HG03066 (cell line): ENCODE measurements at regions not wholly inside any gene's neighbourhood (a gene's known extent, or its start where the extent isn't known, plus 50 kb on each side); places are given as distances from the start of the nearest gene placed in this dataset.
A peak's percentile ranks its signal among the peaks of the same experiment; 100 is the strongest.
"Not testable (repeated sequence)": the region's sequence is repeated elsewhere in the genome, so short reads cannot be mapped to it uniquely, and the experiment has no call there.

ENCODE experiments used
- ATAC-seq: cut with Tn5 transposase; IDR thresholded peaks from one replicate; pipeline ENCODE4 v1.9.1; 2021; ENCODE audit warnings: low read depth; ENCODE audit not compliant: unreplicated experiment

DNA sequence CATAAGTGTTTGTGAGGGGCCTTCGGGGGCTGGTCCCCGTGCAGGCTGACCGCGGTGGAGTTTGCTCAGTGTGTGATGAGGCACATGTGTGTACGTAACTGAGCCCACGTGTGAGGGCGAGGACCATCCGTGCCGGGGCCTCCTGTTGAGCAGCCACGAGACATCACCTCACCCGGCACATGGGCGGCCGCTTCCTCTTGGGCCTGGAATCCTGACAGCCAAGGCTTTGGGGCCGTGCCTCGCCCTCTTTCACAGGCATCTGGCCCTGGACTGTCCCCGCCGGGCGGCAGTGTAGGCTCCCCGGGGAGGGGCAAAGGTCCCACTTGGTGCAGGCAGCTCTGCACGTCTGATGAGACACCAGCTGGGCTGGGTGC is 202.3 kb downstream of the DLL1 start:
- ATAC-seq, result peak; percentile 5

GRCh38 chr6:170087941-170088581 is 202.8 kb downstream of the DLL1 start:
- peak; percentile 53 for ATAC-seq

- ATAC-seq, result not testable (repeated sequence)
Measured at GRCh38 chr6:170087421-170087780, 203.5 kb downstream of the DLL1 start.

GRCh38 chr6:170086639-170087420 is 204.0 kb downstream of the DLL1 start:
- ATAC-seq, result no peak

DNA sequence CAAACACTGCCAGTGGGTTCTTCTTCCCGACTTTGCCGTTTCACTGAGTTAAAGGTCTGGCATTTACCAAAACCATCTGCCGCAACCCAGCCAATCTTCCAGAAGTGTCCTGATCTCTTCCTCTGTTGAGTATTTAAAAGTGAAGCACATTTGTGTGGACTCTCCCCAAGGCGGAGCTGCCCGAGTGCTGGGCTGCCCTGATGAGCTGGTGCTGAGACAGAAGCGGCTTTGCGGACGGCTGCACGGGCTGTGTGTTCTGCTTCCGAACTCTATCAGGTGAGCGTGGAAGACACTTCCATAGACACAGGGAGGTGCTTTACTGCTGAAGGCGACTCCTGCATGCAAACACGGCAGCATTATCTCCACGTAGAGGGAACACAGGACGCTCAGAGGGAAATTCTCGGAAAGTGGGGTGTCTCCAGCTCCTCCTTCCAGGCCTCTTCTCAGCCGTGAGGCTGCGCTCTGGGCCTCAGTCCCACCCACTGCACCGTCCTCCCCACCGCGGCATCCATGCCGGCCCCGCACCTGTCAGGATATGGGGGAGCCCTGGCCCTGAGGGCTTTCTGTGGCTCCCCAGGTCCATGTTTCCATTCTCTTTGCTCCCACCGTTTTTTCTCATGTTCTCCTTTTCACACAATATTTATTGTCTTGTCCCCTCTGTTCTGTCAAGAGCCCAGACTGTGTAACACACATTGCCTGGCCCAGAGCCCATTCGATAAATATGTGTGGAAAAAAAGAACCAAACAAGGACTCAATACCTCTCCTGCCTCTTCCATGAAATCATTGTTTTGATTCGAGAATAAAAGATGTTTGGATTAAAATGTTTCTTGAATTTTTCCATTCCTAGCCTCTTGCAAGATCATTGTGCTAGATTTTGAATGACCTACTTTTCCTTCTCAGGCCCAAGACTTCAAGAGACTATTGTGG is 205.1 kb downstream of the DLL1 start:
- ATAC-seq, result no peak

DNA sequence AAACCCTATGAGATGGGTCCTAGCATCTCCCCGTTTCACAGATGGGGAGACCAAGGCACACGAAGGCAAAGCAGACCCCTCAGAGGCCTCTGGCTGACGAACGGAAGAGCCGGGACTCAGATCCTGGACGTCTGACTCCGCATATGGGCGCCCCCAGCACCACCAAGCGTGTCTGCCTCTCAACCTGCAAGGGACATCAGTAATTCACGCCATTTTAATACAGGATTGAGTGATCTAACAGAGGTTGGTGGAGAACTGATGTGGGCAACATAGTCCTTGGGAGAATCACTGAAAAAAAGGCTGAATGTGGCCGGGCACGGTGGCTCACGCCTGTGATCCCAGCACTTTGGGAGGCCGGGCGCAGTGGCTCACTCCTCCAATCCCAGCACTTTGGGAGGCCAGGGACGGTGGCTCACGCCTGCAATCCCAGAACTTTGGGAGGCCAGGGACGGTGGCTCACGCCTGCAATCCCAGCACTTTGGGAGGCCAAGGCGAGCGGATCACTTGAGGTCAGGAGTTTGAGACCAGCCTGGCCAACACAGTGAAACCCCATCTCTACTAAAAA is 206.6 kb downstream of the DLL1 start:
- no peak for ATAC-seq

- ATAC-seq, result no peak
Measured at GRCh38 chr6:170083236-170084051, 207.4 kb downstream of the DLL1 start.

DNA sequence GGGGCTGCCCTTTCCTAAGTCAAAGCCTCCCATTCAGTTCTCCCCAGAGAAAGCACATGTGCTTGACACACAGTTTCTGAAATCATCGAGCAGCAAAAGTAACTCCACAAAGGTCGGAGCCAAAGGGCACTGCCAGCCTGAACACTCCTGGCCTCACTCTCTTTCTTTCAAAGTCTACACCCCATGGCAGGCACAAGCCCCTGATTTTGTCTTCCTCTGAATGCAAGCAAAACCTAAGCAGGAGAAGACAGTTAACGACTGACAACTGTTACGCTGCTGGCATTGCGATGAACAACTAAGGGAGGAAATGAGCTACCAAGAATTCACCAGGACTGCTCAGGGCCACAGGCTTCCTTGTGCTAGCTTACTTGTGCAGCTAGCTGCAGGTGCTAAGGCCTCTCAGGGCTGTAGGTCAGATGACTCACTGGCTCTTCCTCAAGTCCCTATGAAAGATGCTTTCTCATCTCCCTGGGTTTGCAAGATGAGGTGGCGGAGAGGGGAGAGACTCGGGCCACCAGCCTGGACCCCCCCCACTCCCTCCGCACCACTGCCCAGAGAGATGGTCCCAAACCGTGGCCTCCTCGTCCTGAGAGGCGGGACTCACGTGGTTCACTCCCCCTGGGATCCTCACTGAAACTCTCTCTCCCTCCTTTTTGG is 208.2 kb downstream of the DLL1 start:
- no peak for ATAC-seq

GRCh38 chr6:170082067-170082466 is 208.8 kb downstream of the DLL1 start:
- no peak for ATAC-seq

- no peak for ATAC-seq
Measured at GRCh38 chr6:170081556-170081955, 209.3 kb downstream of the DLL1 start.

GRCh38 chr6:170080828-170081371 is 210.0 kb downstream of the DLL1 start:
- ATAC-seq, result no peak

- no peak for ATAC-seq
Measured at GRCh38 chr6:170080169-170080827, 210.6 kb downstream of the DLL1 start.

GRCh38 chr6:170076466-170077165 is 214.3 kb downstream of the DLL1 start:
- ATAC-seq, result no peak

DNA sequence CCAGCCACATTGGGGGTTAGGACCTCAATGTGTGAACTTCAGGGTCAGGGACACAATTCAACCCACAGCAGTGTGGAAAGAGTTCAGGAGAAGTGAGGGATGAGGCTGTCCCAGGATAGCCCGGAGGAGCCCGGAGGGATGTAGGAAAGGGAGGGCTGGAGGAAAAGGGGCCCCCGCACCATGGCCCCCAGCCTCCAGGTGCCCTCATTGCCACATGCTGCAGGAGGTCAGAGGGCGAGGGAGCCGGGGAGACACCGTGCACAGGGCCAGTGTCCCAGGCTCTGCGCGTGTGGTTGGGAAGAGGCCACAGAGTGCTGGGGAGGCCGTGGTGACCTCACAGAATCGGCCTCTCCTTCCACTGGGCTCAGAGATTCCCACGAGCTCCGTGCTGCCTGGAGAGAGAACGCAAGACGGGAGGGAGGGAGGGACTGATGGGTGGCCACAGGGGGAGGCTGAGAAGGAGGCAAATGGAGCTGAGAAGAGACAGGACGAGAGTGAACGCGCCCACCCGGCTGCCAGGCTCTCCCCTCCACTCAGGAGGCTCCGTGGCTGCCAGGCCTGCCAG is 215.1 kb downstream of the DLL1 start:
- ATAC-seq, result no peak

GRCh38 chr6:170074907-170075306 is 216.0 kb downstream of the DLL1 start:
- no peak for ATAC-seq

DNA sequence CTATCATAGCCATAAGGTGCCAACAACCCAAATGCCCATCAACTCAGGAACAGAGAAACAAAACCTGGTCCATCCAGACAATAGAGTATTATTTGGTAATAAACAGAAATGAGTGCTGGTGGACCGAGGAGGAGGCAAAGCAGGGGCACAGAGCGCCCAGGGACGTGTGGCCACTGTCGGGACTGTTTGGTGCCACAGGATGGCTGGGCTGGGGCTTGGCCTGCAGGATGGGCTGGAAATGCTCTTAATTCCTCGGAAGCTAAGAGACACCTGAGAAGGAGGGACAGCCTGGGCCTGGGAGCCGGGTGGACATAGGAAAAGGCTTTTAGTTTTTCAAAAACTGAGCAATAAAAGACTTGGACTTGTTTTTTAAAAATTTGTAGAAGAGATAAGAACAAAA is 216.4 kb downstream of the DLL1 start:
- ATAC-seq, result no peak

GRCh38 chr6:170073846-170074245 is 217.0 kb downstream of the DLL1 start:
- no peak for ATAC-seq

- ATAC-seq, result no peak
Measured at GRCh38 chr6:170072246-170072645, 218.6 kb downstream of the DLL1 start.
